ENCODE measurements at regions not wholly inside any gene's neighbourhood (a gene's known extent, or its start where the extent isn't known, plus 50 kb on each side); places are given as distances from the start of the nearest gene placed in this dataset.

GRCh38 chr3:106249981-106250380 lies 381.2 kb upstream of the CBLB start:
- no peaks in the 10 kb centered on the region for H3K4me1 ChIP-seq (ENCODE audit: control insufficient read depth in 1 of 2, insufficient read depth in 1 of 2, low read depth in 1 of 2, low read length in 1 of 2)
- H3K4me3 ChIP-seq (ENCODE audit: low read depth in 1 of 2, low read length in 1 of 2): no peak overlapping the region
- H3K27me3 ChIP-seq: no peaks in the 10 kb centered on the region
- H3K9me3 ChIP-seq: peaks cover 7% of the 10 kb centered on the region
- H3K27ac ChIP-seq: no peak overlapping the region
- no peaks in the 10 kb centered on the region for H3K36me3 ChIP-seq
- no peak for TF ChIP-seq CTCF (IDR thresholded peaks at IDR 0.05)

- Histone ChIP-seq H3K4me3 (ENCODE audit: low read depth in 1 of 2, low read length in 1 of 2) (no peak overlapping the region), H3K36me3 (no peaks in the 10 kb centered on the region), H3K4me1 (ENCODE audit: control insufficient read depth in 1 of 2, insufficient read depth in 1 of 2, low read depth in 1 of 2, low read length in 1 of 2) (no peaks in the 10 kb centered on the region), H3K27ac (no peak overlapping the region), H3K27me3 (no peaks in the 10 kb centered on the region), H3K9me3 (peaks cover 7% of the 10 kb centered on the region)
- TF ChIP-seq CTCF (IDR thresholded peaks at IDR 0.05): no peak
Measured at GRCh38 chr3:106251160-106251892, 382.5 kb upstream of the CBLB start.

- H3K36me3 ChIP-seq: no peaks in the 10 kb centered on the region
- TF ChIP-seq CTCF (IDR thresholded peaks at IDR 0.05): no peak
- no peak overlapping the region for H3K27ac ChIP-seq
- H3K4me1 ChIP-seq (ENCODE audit: control insufficient read depth in 1 of 2, insufficient read depth in 1 of 2, low read depth in 1 of 2, low read length in 1 of 2): no peaks in the 10 kb centered on the region
- peaks cover 7% of the 10 kb centered on the region for H3K9me3 ChIP-seq
- no peaks in the 10 kb centered on the region for H3K27me3 ChIP-seq
- no peak overlapping the region for H3K4me3 ChIP-seq (ENCODE audit: low read depth in 1 of 2, low read length in 1 of 2)
Measured at GRCh38 chr3:106255870-106256248, 387.0 kb upstream of the CBLB start.

- Histone ChIP-seq H3K9me3 (peaks cover 2% of the 10 kb centered on the region), H3K4me1 (ENCODE audit: control insufficient read depth in 1 of 2, insufficient read depth in 1 of 2, low read depth in 1 of 2, low read length in 1 of 2) (no peaks in the 10 kb centered on the region), H3K36me3 (no peaks in the 10 kb centered on the region), H3K4me3 (ENCODE audit: low read depth in 1 of 2, low read length in 1 of 2) (no peak overlapping the region), H3K27ac (no peak overlapping the region), H3K27me3 (no peaks in the 10 kb centered on the region)
- no peak for TF ChIP-seq CTCF (IDR thresholded peaks at IDR 0.05)
Measured at GRCh38 chr3:106256249-106256957, 387.6 kb upstream of the CBLB start.

- no peak overlapping the region for H3K4me3 ChIP-seq (ENCODE audit: low read depth in 1 of 2, low read length in 1 of 2)
- no peaks in the 10 kb centered on the region for H3K9me3 ChIP-seq
- H3K4me1 ChIP-seq (ENCODE audit: control insufficient read depth in 1 of 2, insufficient read depth in 1 of 2, low read depth in 1 of 2, low read length in 1 of 2): no peaks in the 10 kb centered on the region
- no peak overlapping the region for H3K27ac ChIP-seq
- TF ChIP-seq CTCF (IDR thresholded peaks at IDR 0.05): no peak
- H3K27me3 ChIP-seq: no peaks in the 10 kb centered on the region
- H3K36me3 ChIP-seq: no peaks in the 10 kb centered on the region
Measured at GRCh38 chr3:106257172-106257571, 388.4 kb upstream of the CBLB start.

Data from neutrophil (primary cell).